Stimulated activated memory B cell treated with anti-CD40 and anti-IgM and Interleukin-4, amounts not matched to agents 10 μg/mL and 1 μg/mL and 100 μg/mL, for 72 hours (primary cell): ENCODE measurements at regions not wholly inside any gene's neighbourhood (a gene's known extent, or its start where the extent isn't known, plus 50 kb on each side); places are given as distances from the start of the nearest gene placed in this dataset.
A peak's percentile ranks its signal among the peaks of the same experiment; 100 is the strongest.
"Not testable (repeated sequence)": the region's sequence is repeated elsewhere in the genome, so short reads cannot be mapped to it uniquely, and the experiment has no call there.

Experiments used
- ATAC-seq: fragments of 150-1000 bp; cut with Tn5 transposase; 2 replicates; pipeline ENCODE4 v1.10.0; 2021
- H3K27ac Mint-ChIP-seq: one replicate; pipeline ENCODE4 v1.8.0; 2022; ENCODE audit warnings: mild to moderate bottlenecking, mixed read lengths
- H3K27me3 Mint-ChIP-seq: one replicate; pipeline ENCODE4 v1.8.0; 2022; ENCODE audit warnings: mixed read lengths
- H3K36me3 Mint-ChIP-seq: one replicate; pipeline ENCODE4 v1.8.0; 2022; ENCODE audit warnings: mixed read lengths
- H3K4me1 Mint-ChIP-seq: one replicate; pipeline ENCODE4 v1.8.0; 2022; ENCODE audit warnings: mixed read lengths
- H3K4me3 Mint-ChIP-seq: one replicate; pipeline ENCODE4 v1.8.0; 2022; ENCODE audit warnings: mild to moderate bottlenecking, moderate library complexity, mixed read lengths
- H3K9me3 Mint-ChIP-seq: one replicate; pipeline ENCODE4 v1.8.0; 2022; ENCODE audit warnings: mixed read lengths

DNA sequence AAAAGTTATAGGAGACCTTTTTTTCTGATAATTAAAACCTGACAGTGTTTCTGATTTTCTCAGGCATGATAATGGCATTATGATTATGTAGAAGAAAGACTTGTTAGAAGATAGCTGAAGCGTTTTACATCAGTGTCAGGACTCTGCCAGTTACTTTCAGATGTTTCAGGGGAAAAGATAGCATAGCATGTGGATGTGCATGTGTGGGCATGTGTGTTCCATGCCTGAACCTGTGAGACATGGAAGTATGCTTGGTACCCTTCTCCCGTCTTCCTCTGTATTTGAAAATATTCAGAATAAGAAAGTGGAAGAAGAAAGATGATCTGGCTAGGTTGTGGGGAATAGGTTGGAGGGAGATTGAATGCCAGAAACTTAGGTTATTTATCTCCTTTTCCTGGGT, 113.1 kb upstream of the PCAT7 start:
- H3K27ac Mint-ChIP-seq = no peak overlapping the region
- H3K27me3 Mint-ChIP-seq = no peaks in the 10 kb centered on the region
- ATAC-seq = no peak
- H3K9me3 Mint-ChIP-seq = no peaks in the 10 kb centered on the region
- peaks cover 57% of the 10 kb centered on the region for H3K36me3 Mint-ChIP-seq
- H3K4me3 Mint-ChIP-seq = no peak overlapping the region
- no peaks in the 10 kb centered on the region for H3K4me1 Mint-ChIP-seq

DNA sequence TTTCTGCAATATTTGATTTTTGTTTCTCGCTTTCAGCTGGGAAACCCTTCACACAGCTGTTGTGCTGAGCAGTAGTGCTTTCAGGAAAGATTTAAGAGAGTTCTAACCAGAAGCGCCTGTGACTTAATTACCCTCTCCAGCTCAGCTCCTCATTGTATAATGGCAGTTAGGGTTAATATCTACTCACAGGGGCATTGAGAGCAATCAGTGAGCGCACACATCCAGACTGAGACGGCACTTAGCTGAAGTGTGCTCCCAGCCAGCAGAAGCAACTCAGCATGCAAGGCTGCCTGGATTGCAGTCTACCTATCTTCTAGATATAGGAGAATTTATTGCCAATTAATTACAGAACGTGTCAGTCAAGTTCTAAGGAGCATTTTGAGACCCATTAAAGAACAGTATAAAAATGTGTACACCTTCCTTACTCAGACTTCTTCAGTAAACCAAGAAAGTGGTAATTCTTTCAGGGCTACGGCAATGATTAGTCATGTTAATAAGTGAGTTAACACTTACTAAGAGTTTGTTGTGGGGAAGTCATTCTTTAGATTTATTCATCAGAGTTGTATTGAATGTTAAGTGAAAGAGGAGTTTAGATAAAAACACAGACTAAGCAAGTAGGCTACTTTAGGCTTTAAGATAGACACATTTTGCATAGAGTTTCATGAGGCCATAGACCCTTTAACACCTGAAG, 111.7 kb upstream of the PCAT7 start:
- Mint-ChIP-seq H3K36me3 (peaks cover 65% of the 10 kb centered on the region), H3K4me3 (no peak overlapping the region), H3K27ac (no peak overlapping the region), H3K9me3 (no peaks in the 10 kb centered on the region), H3K27me3 (no peaks in the 10 kb centered on the region), H3K4me1 (no peaks in the 10 kb centered on the region)
- no peak for ATAC-seq

DNA sequence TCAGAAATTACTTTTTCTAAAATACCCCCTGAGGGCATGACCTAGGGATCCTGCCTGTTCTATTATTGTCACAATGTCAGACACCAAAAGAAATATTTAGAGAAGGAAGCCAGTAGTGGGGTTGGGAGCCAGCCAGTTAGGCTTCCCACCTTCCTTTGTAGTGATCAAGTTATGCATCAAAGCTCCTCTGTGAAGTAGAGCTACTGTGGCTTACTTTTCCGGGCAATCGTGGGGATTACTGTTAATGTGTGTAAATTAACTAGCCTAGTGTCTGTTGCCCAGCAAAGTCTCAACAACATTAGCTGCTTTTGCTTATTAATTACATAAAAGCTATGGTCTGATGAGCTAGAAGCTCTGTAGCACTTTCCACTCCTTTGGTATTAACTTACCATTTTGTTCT, 109.0 kb upstream of the PCAT7 start:
- peaks cover 68% of the 10 kb centered on the region for H3K36me3 Mint-ChIP-seq

DNA sequence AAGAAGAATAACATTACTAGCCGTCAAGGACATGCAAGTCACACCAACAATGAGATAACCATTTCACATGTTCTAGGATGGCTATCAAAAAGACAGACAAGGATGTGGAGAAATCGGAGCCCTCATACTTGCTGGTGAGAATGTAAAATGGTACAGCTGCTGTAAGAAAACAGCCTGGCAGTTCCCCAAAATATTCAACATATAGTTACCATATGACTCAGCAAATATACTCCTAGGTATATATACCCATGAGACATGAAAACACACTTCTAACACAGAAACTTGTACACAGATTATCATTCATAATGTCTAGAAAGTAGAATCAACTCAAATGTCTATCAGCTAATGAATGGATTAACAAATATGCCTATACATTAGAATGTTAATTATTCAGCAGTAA, 105.4 kb upstream of the PCAT7 start:
- no peak overlapping the region for H3K27ac Mint-ChIP-seq
- H3K4me1 Mint-ChIP-seq = no peaks in the 10 kb centered on the region
- H3K9me3 Mint-ChIP-seq = no peaks in the 10 kb centered on the region
- H3K27me3 Mint-ChIP-seq = no peaks in the 10 kb centered on the region
- ATAC-seq = no peak
- no peak overlapping the region for H3K4me3 Mint-ChIP-seq
- peaks cover 63% of the 10 kb centered on the region for H3K36me3 Mint-ChIP-seq

More for the DNA sequence above, 109.0 kb upstream of the PCAT7 start:
- no peaks in the 10 kb centered on the region for H3K4me1 Mint-ChIP-seq
- H3K27ac Mint-ChIP-seq = no peak overlapping the region
- no peaks in the 10 kb centered on the region for H3K9me3 Mint-ChIP-seq
- H3K4me3 Mint-ChIP-seq = no peak overlapping the region
- no peaks in the 10 kb centered on the region for H3K27me3 Mint-ChIP-seq
- no peak for ATAC-seq

DNA sequence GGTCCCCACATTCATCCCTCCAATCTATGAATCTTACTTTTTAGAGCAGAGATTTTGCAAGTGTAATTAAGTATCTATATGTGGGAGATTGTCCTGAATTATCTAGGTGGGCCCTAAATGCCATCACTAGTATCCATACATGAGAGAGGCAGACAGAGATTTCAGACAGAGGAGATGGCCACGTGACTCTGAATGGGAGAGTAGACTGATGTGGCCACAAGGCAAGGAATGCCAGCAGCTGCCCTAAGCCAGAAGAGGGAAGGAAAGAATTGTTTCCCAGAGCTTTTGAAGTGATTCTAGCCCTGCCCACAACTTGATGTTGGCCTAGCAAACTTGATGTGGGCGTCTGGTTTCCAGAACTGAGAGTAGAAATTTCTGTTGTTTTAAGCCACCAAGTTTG, 90.1 kb upstream of the PCAT7 start:
- no peak overlapping the region for H3K27ac Mint-ChIP-seq
- no peaks in the 10 kb centered on the region for H3K27me3 Mint-ChIP-seq
- H3K4me3 Mint-ChIP-seq = no peak overlapping the region
- no peaks in the 10 kb centered on the region for H3K4me1 Mint-ChIP-seq
- peaks cover 31% of the 10 kb centered on the region for H3K9me3 Mint-ChIP-seq
- H3K36me3 Mint-ChIP-seq = peaks cover 24% of the 10 kb centered on the region
- no peak for ATAC-seq

DNA sequence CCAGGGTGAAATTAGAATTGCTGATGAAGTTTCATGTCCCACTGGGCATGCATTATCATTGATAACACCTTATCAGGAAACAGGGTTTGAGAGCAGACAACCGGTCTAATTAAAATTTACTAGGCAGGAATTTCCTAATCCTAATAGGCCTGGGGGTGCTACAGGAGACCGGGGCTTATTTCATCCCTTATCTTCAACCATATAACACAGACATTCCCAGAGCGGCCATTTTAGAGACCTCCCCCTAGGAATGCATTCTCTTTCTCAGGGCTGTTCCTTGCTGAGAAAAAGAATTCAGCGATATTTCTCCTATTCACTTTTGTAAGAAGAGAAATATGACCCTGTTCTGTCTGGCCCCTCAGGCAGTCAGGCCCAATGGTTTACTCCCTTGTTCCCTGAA, 82.8 kb upstream of the PCAT7 start:
- peaks cover 17% of the 10 kb centered on the region for H3K9me3 Mint-ChIP-seq
- H3K4me1 Mint-ChIP-seq, H3K4me3 Mint-ChIP-seq, ATAC-seq, H3K27ac Mint-ChIP-seq, H3K36me3 Mint-ChIP-seq: not testable (repeated sequence)
- peaks cover 19% of the 10 kb centered on the region for H3K27me3 Mint-ChIP-seq

DNA sequence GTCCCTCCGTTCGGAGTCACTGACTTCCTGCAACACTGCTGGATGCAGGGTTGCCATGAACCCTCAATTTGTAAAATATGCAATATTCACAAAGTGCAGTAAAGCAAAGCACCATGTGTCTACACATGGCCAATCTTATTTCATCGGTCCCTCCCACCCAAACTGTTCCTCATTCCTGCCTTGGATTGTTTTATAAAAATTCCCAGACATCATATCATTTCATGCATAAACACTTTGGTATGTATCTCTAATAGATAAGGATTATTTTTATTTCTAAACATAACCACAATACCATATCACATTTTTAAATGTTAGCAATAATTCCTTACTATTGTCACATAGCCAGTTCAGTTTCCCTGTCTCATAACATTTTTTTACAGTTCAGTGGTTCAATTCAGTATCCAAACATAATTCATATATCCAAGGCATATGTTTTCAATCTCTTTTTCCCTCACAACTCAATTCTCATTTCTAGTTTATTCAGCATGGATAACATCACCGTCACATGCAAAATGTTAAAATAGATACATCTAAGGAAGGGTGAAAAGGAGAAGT, 82.0 kb upstream of the PCAT7 start:
- ATAC-seq = no peak
- H3K27ac Mint-ChIP-seq = no peak overlapping the region
- peaks cover 19% of the 10 kb centered on the region for H3K27me3 Mint-ChIP-seq
- H3K4me1 Mint-ChIP-seq = no peaks in the 10 kb centered on the region
- peaks cover 14% of the 10 kb centered on the region for H3K9me3 Mint-ChIP-seq
- no peak overlapping the region for H3K4me3 Mint-ChIP-seq
- H3K36me3 Mint-ChIP-seq = no peaks in the 10 kb centered on the region

DNA sequence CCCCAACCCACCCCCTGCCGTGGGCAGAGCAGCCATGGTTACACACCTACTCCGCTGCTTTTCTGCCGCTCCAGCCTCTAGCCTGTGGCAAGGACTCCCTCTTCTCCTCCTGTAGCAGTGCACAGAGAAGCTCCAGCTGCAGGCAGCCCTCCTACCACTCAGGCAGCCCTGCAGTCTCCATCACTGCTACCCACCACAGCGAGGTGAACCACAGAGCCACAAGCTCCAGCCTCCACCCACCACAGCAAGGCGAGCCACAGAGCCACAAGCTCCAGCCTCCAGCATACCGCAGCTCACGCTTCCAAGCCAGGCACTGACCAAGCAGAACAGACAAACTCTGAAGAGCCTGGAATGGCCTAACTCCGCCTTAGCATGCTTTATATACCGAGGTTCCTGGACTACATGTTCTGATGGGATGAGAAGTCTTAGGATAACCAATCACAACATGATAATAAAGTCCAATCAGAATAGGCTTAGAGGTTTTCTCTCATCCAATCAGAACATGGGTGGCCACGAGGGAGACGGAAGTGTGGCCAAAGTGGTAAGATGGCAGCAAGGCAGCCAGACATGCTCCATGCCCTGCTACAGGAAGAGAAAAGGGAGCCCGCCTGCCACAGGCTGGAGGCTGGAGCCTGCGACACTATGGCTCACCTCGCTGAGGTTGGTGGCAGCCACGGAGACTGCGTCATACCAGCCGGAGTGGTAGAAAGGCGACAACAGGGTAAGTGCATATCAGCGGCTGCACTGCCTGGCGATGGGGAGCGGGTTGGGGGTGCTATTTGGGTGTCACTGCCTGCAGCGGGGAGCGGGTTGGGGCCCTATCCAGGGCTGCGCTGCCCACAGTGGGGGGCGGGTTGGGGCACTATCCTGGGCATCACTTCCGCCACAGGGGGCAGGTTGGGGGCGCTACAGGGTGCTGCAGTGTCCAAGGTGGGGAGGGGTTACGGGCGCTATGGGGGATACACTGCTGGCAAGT, 75.8 kb upstream of the PCAT7 start:
- H3K36me3 Mint-ChIP-seq = no peaks in the 10 kb centered on the region
- peak; percentile 55 for ATAC-seq

DNA sequence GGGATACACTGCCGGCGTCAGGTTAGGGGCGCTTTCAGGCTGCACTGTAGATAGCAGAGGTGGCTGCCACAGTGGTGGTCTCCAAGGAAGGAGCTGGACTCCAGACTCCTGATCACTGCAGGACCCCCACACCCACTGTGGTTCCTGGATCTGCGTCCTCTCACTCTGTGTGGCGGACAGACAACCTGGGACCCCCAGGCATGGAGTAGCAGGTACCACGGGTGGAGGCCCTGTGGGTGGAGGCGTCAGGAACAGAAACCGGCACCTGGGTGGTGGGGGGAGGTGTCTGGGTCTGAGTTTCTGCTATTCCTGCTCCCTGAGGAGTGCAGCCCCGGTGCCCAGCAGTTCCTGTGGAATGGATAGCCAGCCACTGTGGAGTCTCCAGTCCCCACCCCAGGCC, 75.1 kb upstream of the PCAT7 start:
- peaks cover 7% of the 10 kb centered on the region for H3K4me1 Mint-ChIP-seq
- peaks cover 4% of the 10 kb centered on the region for H3K9me3 Mint-ChIP-seq
- ATAC-seq = peak; percentile 54
- H3K27me3 Mint-ChIP-seq = peaks cover 29% of the 10 kb centered on the region
- no peak overlapping the region for H3K27ac Mint-ChIP-seq
- H3K4me3 Mint-ChIP-seq = no peak overlapping the region
- no peaks in the 10 kb centered on the region for H3K36me3 Mint-ChIP-seq

More for the DNA sequence above, 75.8 kb upstream of the PCAT7 start:
- Mint-ChIP-seq H3K27me3 (peaks cover 29% of the 10 kb centered on the region), H3K4me1 (peaks cover 7% of the 10 kb centered on the region), H3K4me3 (no peak overlapping the region), H3K9me3 (peaks cover 4% of the 10 kb centered on the region), H3K27ac (no peak overlapping the region)

DNA sequence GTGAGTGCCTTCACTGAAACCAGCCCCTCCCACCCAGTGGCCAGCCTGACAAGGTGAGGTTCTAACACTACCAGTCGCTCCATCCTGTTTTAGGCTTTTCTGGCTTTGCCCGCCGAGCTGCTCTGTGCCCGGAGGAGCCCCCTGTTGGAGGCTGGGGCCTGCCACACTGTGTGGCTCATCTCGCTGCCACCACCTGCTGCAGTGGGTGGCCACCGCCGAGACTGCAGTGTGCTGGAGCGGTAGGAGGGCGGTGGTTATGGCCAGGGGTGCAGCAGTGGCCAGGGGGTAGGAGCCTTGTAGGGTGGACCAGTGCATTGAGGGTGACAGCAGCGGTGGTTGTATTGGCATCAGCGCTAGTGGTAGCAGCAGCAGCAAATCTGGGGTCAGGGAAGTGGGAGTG, 74.7 kb upstream of the PCAT7 start:
- H3K9me3 Mint-ChIP-seq = peaks cover 4% of the 10 kb centered on the region
- no peak overlapping the region for H3K4me3 Mint-ChIP-seq
- H3K27me3 Mint-ChIP-seq = peaks cover 26% of the 10 kb centered on the region
- H3K4me1 Mint-ChIP-seq = peaks cover 7% of the 10 kb centered on the region
- no peaks in the 10 kb centered on the region for H3K36me3 Mint-ChIP-seq
- peak; percentile 52 for ATAC-seq
- H3K27ac Mint-ChIP-seq = no peak overlapping the region

DNA sequence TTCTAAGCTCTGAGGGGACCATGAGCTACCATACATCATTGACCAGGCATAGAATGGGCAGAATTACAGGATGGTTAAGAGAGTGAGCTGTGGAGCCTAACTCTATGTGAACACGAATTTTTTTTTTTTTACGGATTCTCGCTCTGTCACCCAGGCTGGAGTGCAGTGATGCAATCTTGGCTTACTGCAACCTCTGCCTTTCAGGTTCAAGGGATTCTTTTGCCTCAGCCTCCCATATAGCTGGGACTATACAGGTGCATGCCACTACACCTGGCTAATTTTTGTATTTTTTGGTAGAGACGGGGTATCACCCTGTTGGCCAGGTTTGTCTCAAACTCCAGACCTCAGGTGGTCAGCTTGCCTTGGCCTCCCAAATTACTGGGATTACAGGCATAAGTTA, 72.8 kb upstream of the PCAT7 start:
- Mint-ChIP-seq H3K4me3 (no peak overlapping the region), H3K27me3 (peaks cover 10% of the 10 kb centered on the region), H3K27ac (no peak overlapping the region), H3K4me1 (peaks cover 7% of the 10 kb centered on the region), H3K36me3 (no peaks in the 10 kb centered on the region), H3K9me3 (peaks cover 4% of the 10 kb centered on the region)
- no peak for ATAC-seq

DNA sequence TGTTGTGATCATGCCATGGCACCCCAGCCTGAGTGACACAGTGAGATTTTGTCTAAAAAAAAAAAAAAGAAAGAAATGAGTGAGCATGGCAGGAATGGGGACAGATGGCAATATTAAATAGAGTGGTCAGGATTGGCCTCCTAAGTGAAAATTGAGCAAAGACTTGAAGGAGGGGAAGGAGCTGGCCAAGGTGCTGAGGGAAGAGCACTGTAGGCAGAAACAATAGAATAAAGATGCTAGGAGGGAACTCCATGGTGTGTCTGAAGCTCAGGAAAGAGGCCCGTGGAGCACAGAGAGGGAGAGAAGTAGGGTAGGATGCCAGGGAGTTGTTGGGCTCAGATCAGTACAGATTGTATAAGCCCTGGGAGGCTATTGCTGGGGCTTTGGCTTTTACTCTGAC, 64.4 kb upstream of the PCAT7 start:
- no peaks in the 10 kb centered on the region for H3K36me3 Mint-ChIP-seq
- H3K27me3 Mint-ChIP-seq = peaks cover 34% of the 10 kb centered on the region
- H3K27ac Mint-ChIP-seq = no peak overlapping the region
- no peaks in the 10 kb centered on the region for H3K9me3 Mint-ChIP-seq
- H3K4me3 Mint-ChIP-seq = no peak overlapping the region
- ATAC-seq = no peak
- H3K4me1 Mint-ChIP-seq = no peaks in the 10 kb centered on the region

DNA sequence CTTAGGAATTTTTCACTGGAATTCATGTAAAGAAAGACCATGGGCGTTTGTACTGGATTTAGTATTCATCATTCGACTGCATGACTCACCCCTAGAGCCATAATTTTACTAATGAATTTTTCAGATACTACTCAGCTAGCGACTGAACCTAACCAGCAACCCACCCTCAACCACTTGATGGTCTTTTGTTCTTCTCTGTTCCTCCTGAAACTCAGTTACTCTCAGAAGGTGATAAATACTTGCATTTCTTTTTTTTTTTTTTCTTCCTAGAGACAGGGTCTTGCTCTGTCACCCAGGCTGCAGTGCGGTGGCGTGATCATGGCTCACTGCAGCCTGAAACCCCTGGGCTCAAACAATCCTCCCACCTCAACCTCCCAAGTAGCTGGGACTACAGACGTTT, 62.8 kb upstream of the PCAT7 start:
- not testable (repeated sequence) for H3K4me1 Mint-ChIP-seq, H3K4me3 Mint-ChIP-seq, H3K9me3 Mint-ChIP-seq, H3K27ac Mint-ChIP-seq, H3K36me3 Mint-ChIP-seq
- H3K27me3 Mint-ChIP-seq = peaks cover 35% of the 10 kb centered on the region
- peak; percentile 72 for ATAC-seq

DNA sequence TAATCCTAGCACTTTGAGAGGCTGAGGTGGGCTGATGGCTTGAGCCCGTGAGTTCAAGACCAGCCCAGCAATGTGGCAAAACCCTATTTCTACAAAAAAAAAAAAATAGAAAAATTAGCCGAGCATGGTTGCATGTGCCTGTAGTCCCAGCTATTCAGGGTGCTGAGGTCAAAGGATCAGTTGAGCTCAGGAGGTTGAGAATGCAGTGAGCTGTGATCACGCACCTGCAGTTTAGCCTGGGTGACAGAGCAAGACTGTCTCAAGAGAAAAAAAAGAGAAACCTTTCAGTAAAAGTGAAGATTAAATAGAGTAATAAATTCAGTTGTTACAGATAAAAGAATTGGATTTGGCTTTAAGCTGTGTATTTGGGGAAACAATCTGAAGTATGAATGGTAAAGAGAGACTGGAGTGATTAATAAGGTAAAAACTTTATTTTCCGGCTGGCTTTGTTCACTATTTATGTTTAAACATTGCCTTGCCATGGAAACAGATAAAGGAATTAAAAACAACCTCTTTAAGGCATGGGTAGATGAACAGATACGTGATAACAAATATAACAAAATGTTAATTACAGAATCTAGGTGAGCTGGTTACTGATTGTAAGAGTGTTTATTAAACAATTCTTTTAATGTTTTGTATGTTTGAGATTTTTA, 56.0 kb upstream of the PCAT7 start:
- Mint-ChIP-seq H3K4me3 (no peak overlapping the region), H3K36me3 (no peaks in the 10 kb centered on the region), H3K9me3 (no peaks in the 10 kb centered on the region), H3K4me1 (no peaks in the 10 kb centered on the region), H3K27ac (no peak overlapping the region), H3K27me3 (peaks cover 24% of the 10 kb centered on the region)
- ATAC-seq = no peak

DNA sequence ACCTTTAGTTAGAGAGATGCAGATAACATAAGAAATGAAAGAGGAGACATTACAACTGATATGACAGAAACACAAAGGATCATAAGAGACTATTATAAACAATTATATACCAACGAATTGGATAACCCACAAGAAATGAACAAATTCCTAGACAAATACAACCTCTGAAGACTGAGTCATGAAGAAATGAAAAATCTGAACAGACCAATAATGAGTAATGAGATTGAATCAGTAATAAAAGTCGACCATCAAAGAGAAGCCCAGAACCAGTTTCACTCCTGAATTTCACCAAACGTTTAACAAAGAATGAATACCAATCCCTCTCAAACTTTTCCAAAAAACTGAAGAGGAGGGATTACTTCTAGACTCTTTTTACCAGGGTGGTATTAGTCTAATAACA, 50.5 kb upstream of the PCAT7 start:
- H3K9me3 Mint-ChIP-seq = no peaks in the 10 kb centered on the region
- H3K27me3 Mint-ChIP-seq = peaks cover 54% of the 10 kb centered on the region
- no peaks in the 10 kb centered on the region for H3K36me3 Mint-ChIP-seq
- H3K4me1 Mint-ChIP-seq = peaks cover 8% of the 10 kb centered on the region
- H3K4me3 Mint-ChIP-seq = no peak overlapping the region
- no peak for ATAC-seq
- H3K27ac Mint-ChIP-seq = no peak overlapping the region
